GM21825 (cell line): ENCODE measurements at regions not wholly inside any gene's neighbourhood (a gene's known extent, or its start where the extent isn't known, plus 50 kb on each side); places are given as distances from the start of the nearest gene placed in this dataset.
"Not testable (repeated sequence)": the region's sequence is repeated elsewhere in the genome, so short reads cannot be mapped to it uniquely, and the experiment has no call there.

Experiments used
- ATAC-seq: cut with Tn5 transposase; IDR thresholded peaks from one replicate; pipeline ENCODE4 v1.9.1; 2021; ENCODE audit warnings: mild to moderate bottlenecking, moderate library complexity; ENCODE audit not compliant: unreplicated experiment

- no peak for ATAC-seq
Observed at GRCh38 chr10:125407557-125407956, 247.2 kb upstream of the CTBP2 start.

- ATAC-seq = no peak
Observed at GRCh38 chr10:125407000-125407502, 246.7 kb upstream of the CTBP2 start.

- ATAC-seq = not testable (repeated sequence)
Observed at GRCh38 chr10:125404902-125405301, 244.5 kb upstream of the CTBP2 start.

- no peak for ATAC-seq
Observed at GRCh38 chr10:125401462-125401861, 241.1 kb upstream of the CTBP2 start.

- no peak for ATAC-seq
Observed at GRCh38 chr10:125399289-125399688, 238.9 kb upstream of the CTBP2 start.

- no peak for ATAC-seq
Observed at GRCh38 chr10:125398270-125398669, 237.9 kb upstream of the CTBP2 start.

GRCh38 chr10:125397608-125398007, 237.2 kb upstream of the CTBP2 start:
- ATAC-seq = no peak

GRCh38 chr10:125396676-125397075, 236.3 kb upstream of the CTBP2 start:
- no peak for ATAC-seq

- ATAC-seq = no peak
Observed at GRCh38 chr10:125392609-125393008, 232.2 kb upstream of the CTBP2 start.

GRCh38 chr10:125392154-125392553, 231.8 kb upstream of the CTBP2 start:
- ATAC-seq = no peak

- no peak for ATAC-seq
Observed at GRCh38 chr10:125389648-125390047, 229.3 kb upstream of the CTBP2 start.

- no peak for ATAC-seq
Observed at GRCh38 chr10:125379592-125379991, 219.2 kb upstream of the CTBP2 start.

- no peak for ATAC-seq
Observed at GRCh38 chr10:125377368-125377767, 217.0 kb upstream of the CTBP2 start.

- no peak for ATAC-seq
Observed at GRCh38 chr10:125375210-125375609, 214.8 kb upstream of the CTBP2 start.

GRCh38 chr10:125373546-125373945, 213.2 kb upstream of the CTBP2 start:
- ATAC-seq = no peak

GRCh38 chr10:125370578-125370977, 210.2 kb upstream of the CTBP2 start:
- ATAC-seq = no peak

- ATAC-seq = no peak
Observed at GRCh38 chr10:125369382-125370326, 209.3 kb upstream of the CTBP2 start.

- ATAC-seq = no peak
Observed at GRCh38 chr10:125368146-125368545, 207.8 kb upstream of the CTBP2 start.

GRCh38 chr10:125363791-125364190, 203.4 kb upstream of the CTBP2 start:
- no peak for ATAC-seq

GRCh38 chr10:125362950-125363349, 202.6 kb upstream of the CTBP2 start:
- no peak for ATAC-seq

- ATAC-seq = no peak
Observed at GRCh38 chr10:125359401-125359800, 199.0 kb upstream of the CTBP2 start.

- no peak for ATAC-seq
Observed at GRCh38 chr10:125355657-125356056, 195.3 kb upstream of the CTBP2 start.
